Peyer's patch (tissue), 4 donors: ENCODE measurements at regions not wholly inside any gene's neighbourhood (a gene's known extent, or its start where the extent isn't known, plus 50 kb on each side); places are given as distances from the start of the nearest gene placed in this dataset.

Experiments
- DNase-seq, 3 donors: peaks; one replicate each; pipeline ENCODE4 v3.0.0-alpha.2; 2017 to 2019
- H3K27ac ChIP-seq, 4 donors: fragments of 200-600 bp; sonication (generic); one replicate each; pipeline ENCODE4 v1.5.1; 2016 to 2019
- H3K27me3 ChIP-seq, 2 donors: fragments of 200-600 bp; sonication (generic); one replicate each; pipeline ENCODE4 v1.5.1; 2019
- H3K36me3 ChIP-seq, 3 donors: fragments of 200-600 bp; sonication (generic); one replicate each; pipeline ENCODE4 v1.5.1; 2016 to 2019
- H3K4me1 ChIP-seq, 4 donors: fragments of 200-600 bp; sonication (generic); one replicate each; pipeline ENCODE4 v1.5.1; 2016 to 2019
- H3K4me3 ChIP-seq, 4 donors: fragments of 200-600 bp; sonication (generic); 1 replicate in 3 of 4; 2 replicates in 1 of 4; pipeline ENCODE4 v1.5.1; 2016 to 2019; ENCODE audit warnings: mild to moderate bottlenecking in 1 of 4
- H3K9me3 ChIP-seq, 4 donors: fragments of 200-600 bp; sonication (generic); one replicate each; pipeline ENCODE4 v1.5.1; 2016 to 2019; ENCODE audit warnings: mild to moderate bottlenecking in 1 of 4
- POLR2A ChIP-seq, 2 donors: fragments of 450-650 bp; IDR thresholded peaks; one replicate each; pipeline ENCODE4 v1.5.1; 2017; ENCODE audit warnings: antibody characterized with exemption in 2 of 2, mild to moderate bottlenecking in 2 of 2, moderate library complexity in 2 of 2
- TF ChIP-seq, protein P1 (sequence below), 6 experiments: fragments of 450-650 bp in 4 of 6; fragments of 200-600 bp in 2 of 6; sonication (generic) in 1 of 6; IDR thresholded peaks; one replicate each; pipeline ENCODE4 v1.5.1; 2017 to 2019; ENCODE audit warnings: antibody characterized with exemption in 6 of 6, mild to moderate bottlenecking in 3 of 6, moderate library complexity in 1 of 6

DNA sequence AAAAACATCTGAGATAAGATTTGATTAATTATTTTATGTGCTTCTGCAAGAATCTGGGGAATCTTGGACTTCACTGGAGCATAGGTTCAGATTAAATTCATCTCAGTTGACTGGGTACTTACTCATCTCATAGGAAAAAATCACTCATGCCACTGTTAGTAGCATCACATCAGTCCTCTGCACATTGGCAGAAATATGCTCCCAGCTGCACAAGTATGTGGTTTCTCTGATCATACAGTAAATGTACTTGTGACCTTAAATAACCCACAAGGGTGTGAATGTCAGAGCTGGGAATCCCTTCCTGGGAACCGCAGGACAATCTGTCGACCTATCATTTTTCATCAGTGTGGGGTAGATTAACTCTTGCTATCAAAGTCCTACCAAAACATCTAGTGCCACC lies 203.7 kb upstream of the SLC24A2 start:
- Histone ChIP-seq H3K9me3 (no peaks in the 10 kb centered on the region), H3K4me1 (no peaks in the 10 kb centered on the region), H3K27me3 (no peaks in the 10 kb centered on the region), H3K36me3 (no peaks in the 10 kb centered on the region), H3K4me3 (no peak overlapping the region), H3K27ac (no peak overlapping the region)
- no peak for DNase-seq
- TF ChIP-seq POLR2A (IDR thresholded peaks at IDR 0.05) = no peak
- TF ChIP-seq, protein P1, sequence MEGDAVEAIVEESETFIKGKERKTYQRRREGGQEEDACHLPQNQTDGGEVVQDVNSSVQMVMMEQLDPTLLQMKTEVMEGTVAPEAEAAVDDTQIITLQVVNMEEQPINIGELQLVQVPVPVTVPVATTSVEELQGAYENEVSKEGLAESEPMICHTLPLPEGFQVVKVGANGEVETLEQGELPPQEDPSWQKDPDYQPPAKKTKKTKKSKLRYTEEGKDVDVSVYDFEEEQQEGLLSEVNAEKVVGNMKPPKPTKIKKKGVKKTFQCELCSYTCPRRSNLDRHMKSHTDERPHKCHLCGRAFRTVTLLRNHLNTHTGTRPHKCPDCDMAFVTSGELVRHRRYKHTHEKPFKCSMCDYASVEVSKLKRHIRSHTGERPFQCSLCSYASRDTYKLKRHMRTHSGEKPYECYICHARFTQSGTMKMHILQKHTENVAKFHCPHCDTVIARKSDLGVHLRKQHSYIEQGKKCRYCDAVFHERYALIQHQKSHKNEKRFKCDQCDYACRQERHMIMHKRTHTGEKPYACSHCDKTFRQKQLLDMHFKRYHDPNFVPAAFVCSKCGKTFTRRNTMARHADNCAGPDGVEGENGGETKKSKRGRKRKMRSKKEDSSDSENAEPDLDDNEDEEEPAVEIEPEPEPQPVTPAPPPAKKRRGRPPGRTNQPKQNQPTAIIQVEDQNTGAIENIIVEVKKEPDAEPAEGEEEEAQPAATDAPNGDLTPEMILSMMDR (IDR thresholded peaks at IDR 0.05) = no peak

DNA sequence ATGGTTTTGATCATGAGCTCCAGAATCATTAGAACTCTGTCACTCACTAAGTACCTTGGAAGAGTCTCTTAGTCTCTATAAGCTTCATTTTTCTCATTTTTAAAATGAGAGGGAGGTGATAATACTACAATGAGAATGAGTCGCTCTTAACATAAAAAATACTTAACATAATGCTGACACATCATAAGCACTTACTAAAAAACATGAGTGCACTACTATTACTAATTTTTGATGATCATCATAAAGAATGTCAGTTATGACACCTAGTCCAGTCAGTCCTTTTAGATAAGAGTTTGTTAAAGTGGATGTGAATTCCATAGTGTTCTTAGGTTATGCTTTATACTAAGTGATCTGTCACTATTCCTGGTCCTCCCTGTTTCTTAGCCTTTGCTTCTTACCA lies 200.4 kb upstream of the SLC24A2 start:
- Histone ChIP-seq H3K36me3 (no peaks in the 10 kb centered on the region), H3K4me3 (no peak overlapping the region), H3K9me3 (no peaks in the 10 kb centered on the region), H3K27me3 (no peaks in the 10 kb centered on the region), H3K4me1 (no peaks in the 10 kb centered on the region), H3K27ac (no peak overlapping the region)
- TF ChIP-seq, protein P1 (IDR thresholded peaks at IDR 0.05) = no peak
- no peak for TF ChIP-seq POLR2A (IDR thresholded peaks at IDR 0.05)
- DNase-seq = no peak

DNA sequence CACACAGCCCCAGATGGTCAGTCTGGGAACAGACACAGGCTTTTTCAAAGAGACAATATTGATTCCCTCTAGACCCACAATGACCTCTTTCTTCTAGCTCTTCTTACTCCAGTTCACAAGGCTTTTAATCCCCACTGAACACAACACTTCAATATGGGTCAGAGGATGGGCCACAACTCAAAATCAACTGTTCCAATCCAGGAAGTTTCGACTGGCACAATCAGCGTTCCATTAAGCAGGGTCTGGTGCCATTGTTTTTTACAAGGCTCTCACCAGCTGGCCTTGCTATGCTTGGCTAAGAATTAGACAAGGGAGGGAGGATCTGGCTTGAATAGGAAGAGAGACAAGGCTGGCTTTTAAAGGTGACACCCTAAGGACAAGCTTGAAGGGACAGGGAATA lies 199.4 kb upstream of the SLC24A2 start:
- no peak for DNase-seq
- H3K4me3 ChIP-seq = no peak overlapping the region
- no peaks in the 10 kb centered on the region for H3K27me3 ChIP-seq
- no peaks in the 10 kb centered on the region for H3K9me3 ChIP-seq
- H3K4me1 ChIP-seq = no peaks in the 10 kb centered on the region
- H3K36me3 ChIP-seq = no peaks in the 10 kb centered on the region
- H3K27ac ChIP-seq = no peak overlapping the region
- TF ChIP-seq, protein P1 (IDR thresholded peaks at IDR 0.05) = no peak
- TF ChIP-seq POLR2A (IDR thresholded peaks at IDR 0.05) = no peak

DNA sequence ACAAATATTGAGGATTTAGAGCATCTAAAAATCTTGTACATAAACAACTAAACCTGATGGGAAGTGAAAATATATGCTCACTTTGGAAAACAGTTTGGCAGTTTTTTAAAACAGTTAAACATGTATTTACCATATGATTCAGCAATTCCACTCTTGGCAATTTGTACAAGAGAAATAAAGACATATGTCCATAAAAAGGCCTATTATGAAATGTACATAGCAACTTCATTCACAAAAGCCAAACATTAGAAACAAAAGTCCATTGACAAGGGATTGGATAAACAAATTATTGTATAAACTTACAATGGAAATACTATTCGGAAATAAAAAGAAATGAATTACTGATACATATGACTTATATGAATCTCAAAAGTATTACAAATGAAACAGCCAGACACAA lies 196.2 kb upstream of the SLC24A2 start:
- Histone ChIP-seq H3K4me3 (no peak overlapping the region), H3K9me3 (no peaks in the 10 kb centered on the region), H3K27me3 (no peaks in the 10 kb centered on the region), H3K27ac (no peak overlapping the region), H3K36me3 (no peaks in the 10 kb centered on the region), H3K4me1 (no peaks in the 10 kb centered on the region)
- no peak for TF ChIP-seq POLR2A (IDR thresholded peaks at IDR 0.05)
- TF ChIP-seq, protein P1 (IDR thresholded peaks at IDR 0.05) = no peak
- DNase-seq = no peak

DNA sequence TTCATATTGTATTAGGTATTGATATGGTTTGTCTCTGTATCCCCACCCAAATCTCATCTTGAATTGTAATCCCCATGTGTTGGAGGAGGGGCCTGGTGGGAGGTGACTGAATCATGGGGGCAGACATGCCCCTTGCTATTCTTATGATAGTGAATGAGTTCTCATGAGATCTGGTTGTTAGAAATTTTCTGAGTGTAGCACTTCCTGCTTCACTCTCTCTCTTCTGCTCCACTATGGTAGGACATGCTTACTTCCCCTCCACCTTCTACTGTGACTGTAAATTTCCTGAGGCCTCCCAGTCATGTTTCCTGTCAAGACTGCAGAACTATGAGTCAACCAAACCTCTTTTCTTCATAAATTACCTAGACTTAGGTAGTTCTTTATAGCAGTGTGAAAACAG lies 187.4 kb upstream of the SLC24A2 start:
- DNase-seq = no peak
- TF ChIP-seq, protein P1 (IDR thresholded peaks at IDR 0.05) = no peak

DNA sequence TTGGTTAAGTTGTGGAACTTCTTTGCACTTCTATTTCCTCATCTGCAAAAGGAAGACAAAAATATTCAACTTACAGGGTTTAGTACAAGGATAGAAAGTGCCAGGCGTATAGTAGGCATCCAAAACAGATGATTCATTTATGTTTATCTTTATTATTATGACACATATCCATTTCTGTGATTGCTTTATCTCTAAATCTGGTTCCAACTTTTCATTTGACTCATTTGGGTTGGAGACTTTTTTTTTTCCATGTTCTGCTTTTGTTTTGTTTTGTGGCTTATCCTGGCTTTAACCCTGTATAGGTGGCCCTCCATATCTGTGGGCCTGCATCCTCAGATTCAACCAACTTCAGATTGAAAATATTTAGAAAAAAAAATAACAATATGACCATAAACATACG lies 186.7 kb upstream of the SLC24A2 start:
- DNase-seq = no peak
- Histone ChIP-seq H3K27me3 (no peaks in the 10 kb centered on the region), H3K9me3 (no peaks in the 10 kb centered on the region), H3K27ac (no peak overlapping the region), H3K36me3 (no peaks in the 10 kb centered on the region), H3K4me1 (no peaks in the 10 kb centered on the region), H3K4me3 (no peak overlapping the region)
- TF ChIP-seq, protein P1 (IDR thresholded peaks at IDR 0.05) = no peak
- TF ChIP-seq POLR2A (IDR thresholded peaks at IDR 0.05) = no peak

More for the DNA sequence above, 187.4 kb upstream of the SLC24A2 start:
- H3K4me3 ChIP-seq = no peak overlapping the region
- no peaks in the 10 kb centered on the region for H3K36me3 ChIP-seq
- no peaks in the 10 kb centered on the region for H3K9me3 ChIP-seq
- no peak overlapping the region for H3K27ac ChIP-seq
- H3K4me1 ChIP-seq = no peaks in the 10 kb centered on the region
- H3K27me3 ChIP-seq = no peaks in the 10 kb centered on the region
